Fibroblast of gingiva (primary cell): ENCODE measurements at regions not wholly inside any gene's neighbourhood (a gene's known extent, or its start where the extent isn't known, plus 50 kb on each side); places are given as distances from the start of the nearest gene placed in this dataset.

Experiments
- DNase-seq: peaks from one replicate; pipeline ENCODE4 v3.0.0-alpha.2; 2011; ENCODE audit warnings: low read depth

GRCh38 chr1:61627365-61627764 is 97.6 kb downstream of the TM2D1 start:
- no peak for DNase-seq

- DNase-seq: peak; percentile 29
These were observed 98.1 kb downstream of the TM2D1 start for GRCh38 chr1:61626816-61627215.

DNA sequence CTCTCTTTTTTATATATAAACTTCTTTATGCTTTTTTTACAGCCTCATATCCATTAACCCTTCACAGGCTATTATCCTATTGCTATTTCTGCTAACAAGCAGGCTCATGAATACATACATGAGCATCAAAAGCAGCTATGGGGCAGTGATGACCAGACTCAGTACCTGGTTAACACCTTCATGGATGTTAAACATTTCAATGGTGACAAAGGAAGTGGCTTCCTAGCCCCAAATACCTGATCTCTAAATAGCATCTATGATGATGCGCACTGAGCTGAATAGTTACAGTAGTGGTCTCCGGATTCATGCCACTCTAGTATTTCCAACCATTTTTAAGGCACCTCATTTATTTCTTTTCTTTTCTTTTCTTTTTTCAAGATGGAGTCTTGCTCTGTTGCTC is 101.1 kb downstream of the TM2D1 start:
- DNase-seq: no peak

GRCh38 chr1:61620536-61620935 is 104.4 kb downstream of the TM2D1 start:
- no peak for DNase-seq

DNA sequence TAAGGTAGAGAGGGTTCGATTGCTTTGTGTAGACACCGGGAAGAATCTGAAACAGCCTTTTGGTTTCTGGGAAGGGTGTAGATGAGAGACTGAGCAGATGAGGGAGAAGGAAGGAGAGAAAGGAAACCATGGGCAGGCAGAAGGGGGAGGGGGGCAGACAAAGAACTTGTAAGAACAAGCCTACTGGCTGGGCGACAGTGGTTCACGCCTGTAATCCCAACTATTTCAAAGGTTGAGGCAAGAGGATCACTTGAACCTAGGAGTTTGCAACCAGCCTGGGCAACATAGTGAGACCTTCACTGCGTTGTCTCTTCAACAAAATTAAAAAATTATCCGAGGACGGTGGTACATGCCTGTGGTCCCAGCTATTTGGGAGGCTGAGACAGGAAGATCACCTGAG is 106.2 kb downstream of the TM2D1 start:
- DNase-seq: no peak

- no peak for DNase-seq
These were observed 106.7 kb downstream of the TM2D1 start for GRCh38 chr1:61618193-61618592.

GRCh38 chr1:61616830-61617229 is 108.1 kb downstream of the TM2D1 start:
- DNase-seq: no peak

- no peak for DNase-seq
These were observed 112.3 kb downstream of the TM2D1 start for GRCh38 chr1:61612602-61613001.

DNA sequence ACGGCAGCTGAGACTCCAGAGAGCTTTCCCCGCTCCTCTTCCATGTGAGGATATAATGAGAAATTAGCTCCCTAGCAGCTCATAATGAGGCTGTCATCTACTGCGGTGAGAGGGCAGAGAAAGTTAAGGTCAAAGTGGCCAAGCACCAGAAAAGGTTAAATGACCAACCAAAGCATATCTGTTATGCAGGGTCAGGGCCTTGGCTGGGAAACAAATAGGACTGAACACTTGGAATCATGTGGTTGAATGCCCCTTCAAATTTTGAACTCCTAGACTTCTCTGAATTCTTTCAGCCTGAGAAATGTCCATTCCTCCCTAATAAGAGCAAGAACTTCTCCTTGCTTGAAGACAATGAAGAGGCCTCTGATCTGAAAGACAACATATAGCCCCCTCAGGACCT is 115.9 kb downstream of the TM2D1 start:
- no peak for DNase-seq

DNA sequence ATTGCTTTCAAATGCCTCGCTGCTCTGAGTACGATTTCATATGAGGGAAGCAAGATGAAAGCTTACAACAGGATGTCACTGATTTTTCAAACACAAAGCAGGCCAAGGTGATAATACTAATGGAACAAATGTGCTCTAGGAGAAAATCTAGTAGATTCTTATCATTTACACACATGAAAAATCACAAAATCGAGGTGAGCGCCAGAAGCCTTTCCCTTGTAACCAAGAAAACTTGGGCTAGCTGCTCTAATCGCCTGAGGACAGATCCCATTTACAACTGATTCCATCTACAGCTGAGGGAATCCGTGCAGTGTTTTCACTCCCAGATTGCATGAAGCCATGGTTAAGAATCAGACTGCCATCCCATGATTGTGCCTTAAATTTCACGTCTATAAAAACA is 117.5 kb downstream of the TM2D1 start:
- DNase-seq: no peak

DNA sequence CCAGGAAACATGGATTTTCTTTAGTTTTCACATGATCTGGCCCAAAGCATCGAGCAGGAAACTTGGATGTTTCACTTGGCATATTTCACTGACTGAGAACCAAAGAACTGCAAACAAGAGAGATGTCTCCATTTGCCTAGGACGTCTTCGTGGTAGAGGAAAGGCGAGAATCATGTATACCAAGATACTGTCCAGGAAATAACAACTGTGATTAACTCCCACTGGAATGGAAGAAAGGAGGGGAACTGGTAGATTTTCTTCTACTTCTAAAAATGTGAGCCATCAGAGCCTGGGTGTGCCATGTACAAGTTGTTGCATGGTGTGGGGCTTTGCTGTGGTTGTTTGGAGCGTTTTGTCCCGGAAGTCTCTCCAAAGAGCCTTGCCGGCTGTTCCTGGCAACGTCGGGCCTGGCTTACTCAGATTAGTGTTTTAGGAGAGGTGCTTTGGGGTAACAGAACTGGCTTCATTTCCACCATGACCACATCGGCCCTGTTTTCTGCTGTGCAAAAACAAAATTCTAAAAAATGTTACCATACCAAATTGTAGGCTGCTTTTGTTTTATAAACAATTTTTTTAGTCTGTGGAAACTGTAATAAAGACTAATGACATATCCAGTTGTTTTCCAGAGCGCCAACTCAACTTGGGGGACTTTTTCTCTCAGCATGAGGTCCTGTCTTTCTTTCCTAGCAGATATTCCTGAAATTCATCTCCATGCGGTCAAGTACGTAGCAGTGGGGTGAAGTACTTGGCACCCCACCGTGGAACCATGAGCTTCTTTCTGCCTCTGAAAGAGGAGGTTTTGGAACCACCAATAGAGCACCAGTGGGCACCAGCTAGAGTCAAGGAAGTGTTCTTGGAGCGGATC is 118.3 kb downstream of the TM2D1 start:
- peak; percentile 55 for DNase-seq

DNA sequence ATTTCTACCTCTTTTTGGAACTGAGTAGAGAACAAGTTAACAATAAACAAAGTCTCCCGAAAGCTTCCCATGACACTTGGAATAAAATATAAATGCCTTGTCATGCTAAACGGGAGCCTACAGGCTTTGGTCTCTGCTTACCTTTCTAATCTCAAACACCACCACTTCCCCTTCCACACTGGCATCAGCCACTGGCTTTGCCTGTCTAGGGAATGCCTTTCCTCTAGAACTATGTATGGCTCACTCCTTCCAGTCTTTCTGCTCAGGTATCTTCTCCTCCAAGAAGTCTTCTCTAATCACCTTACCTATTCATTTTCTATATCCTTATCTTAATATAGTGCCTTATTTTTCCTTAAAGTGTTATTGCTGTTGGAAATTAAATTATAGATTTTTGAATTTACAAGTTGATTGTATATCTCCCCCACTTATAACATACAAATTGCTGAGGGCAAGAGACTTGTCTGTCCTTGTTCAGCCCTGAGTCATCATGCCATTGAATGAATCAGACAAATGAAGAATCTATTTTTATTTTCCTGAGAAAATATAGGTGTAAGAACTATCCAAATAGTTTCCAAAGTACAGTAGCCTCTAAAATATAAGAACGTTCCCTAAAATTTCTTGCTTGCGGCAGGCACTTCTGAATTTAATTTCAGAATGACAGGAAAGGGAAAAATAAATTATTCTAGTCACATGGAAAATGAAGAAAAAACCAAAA is 119.2 kb downstream of the TM2D1 start:
- DNase-seq: peak; percentile 24

GRCh38 chr1:61604684-61605083 is 120.3 kb downstream of the TM2D1 start:
- peak; percentile 44 for DNase-seq

DNA sequence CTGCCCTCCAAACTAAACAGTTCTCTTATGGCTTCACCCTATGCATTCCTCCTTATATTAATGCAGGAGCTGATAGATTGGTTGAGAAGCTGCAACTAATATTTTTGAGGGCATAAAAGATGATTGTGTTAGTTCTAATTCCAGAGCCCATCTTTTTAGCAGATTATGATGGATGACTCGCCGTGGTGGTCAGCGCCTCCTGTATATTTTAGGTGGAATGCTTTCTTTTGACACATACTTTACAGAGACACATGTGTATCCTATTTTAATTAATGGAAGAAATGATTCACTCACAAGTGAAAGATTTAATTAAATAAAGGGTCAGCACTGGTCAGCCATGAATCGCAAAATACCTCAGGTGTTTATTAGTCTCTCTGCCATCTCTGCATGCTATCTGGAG is 120.7 kb downstream of the TM2D1 start:
- DNase-seq: no peak

- DNase-seq: no peak
These were observed 122.3 kb downstream of the TM2D1 start for GRCh38 chr1:61602663-61603062.

GRCh38 chr1:61597601-61598000 is 127.3 kb downstream of the TM2D1 start:
- no peak for DNase-seq

DNA sequence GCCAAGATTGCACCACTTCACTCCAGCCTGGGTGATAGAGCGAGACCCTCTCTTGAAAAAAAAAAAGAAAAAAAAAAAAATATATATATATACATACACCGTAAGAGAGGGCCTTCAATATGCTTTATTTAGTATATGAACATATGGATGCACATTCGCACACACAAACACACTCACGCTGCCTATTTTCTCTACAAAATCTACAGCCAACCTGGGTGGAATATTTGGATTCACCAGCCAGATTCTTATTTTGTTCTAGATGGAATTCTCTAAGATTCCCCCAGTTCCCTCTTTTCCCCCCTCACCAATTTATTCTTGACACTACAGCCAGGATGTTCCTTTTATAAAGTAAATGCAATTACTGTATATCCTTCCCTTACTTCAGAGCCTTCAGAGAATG is 131.6 kb downstream of the TM2D1 start:
- no peak for DNase-seq

DNA sequence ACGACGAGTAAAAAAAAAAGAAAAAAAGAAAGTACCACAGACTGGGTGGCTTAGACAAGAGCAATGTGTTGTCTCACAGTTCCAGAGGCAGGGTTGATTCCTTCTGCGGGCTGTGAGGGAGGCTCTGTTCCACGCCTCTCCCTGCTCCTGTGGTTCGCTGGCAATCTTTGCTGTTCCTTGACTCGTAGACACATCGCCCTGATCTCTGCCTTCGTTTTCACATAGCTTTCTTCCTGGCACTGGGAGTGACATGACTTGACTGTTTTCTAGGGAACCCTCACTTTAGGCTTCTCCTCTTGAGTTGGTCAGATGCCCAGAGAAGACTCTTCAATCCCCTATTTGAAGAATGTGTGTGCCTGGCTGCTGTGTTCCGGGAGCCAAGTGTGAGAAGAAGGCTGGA is 133.6 kb downstream of the TM2D1 start:
- no peak for DNase-seq

GRCh38 chr1:61588736-61589672 is 135.9 kb downstream of the TM2D1 start:
- peak; percentile 23 for DNase-seq

- peak; percentile 78 for DNase-seq
These were observed 139.2 kb downstream of the TM2D1 start for GRCh38 chr1:61585714-61586113.

GRCh38 chr1:61583703-61584102 is 141.2 kb downstream of the TM2D1 start:
- no peak for DNase-seq

DNA sequence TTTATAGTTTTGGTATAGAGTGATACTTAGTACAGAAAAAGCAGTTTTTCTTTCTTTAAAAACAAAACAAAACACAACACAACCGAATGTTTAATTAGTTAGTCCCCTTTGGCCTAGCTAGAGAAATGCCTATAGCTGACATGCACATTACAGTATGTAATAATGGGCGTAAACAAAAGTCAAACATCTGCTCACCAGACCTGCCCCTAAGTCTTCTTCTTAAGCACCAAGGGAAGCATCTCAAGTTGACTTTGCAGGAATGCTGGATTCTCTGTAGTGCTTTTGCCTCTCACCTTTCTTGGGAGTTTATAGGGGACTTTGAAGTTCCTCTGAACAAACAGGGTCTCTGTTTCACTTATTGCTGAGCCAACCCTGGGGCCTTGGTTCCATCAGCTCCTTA is 143.7 kb downstream of the TM2D1 start:
- DNase-seq: peak; percentile 16
